Panc1 (cell line): ENCODE measurements at regions not wholly inside any gene's neighbourhood (a gene's known extent, or its start where the extent isn't known, plus 50 kb on each side); places are given as distances from the start of the nearest gene placed in this dataset.

Experiments used
- ATAC-seq: fragments of 200-7000 bp; cut with Tn5 transposase; 2 replicates; pipeline ENCODE4 v1.9.1; 2020; ENCODE audit warnings: mild to moderate bottlenecking, moderate library complexity
- BruUV-seq: library from RNA; stranded (reverse); fragments of 400-500 nt; replicated peaks from 2 replicates; lab custom pipeline; 2021; lab: Mats Ljungman, UMichigan
- CTCF ChIA-PET: fragments of 300-600 bp; sonication (Branson Sonifier 250); formaldehyde crosslinking; loops from one replicate; lab custom pipeline; 2022; ENCODE audit warnings: antibody characterized with exemption; lab: Charles Lee
- POLR2A ChIA-PET: fragments of 300-600 bp; sonication (Branson Sonifier 250); formaldehyde crosslinking; loops from one replicate; lab custom pipeline; 2022; ENCODE audit warnings: antibody characterized with exemption; lab: Charles Lee
- DNase-seq: peaks from one replicate; pipeline ENCODE4 v3.0.0-alpha.2; 2010; ENCODE audit warnings: low read depth, low spot score
- H3K27ac ChIP-seq: 2 replicates; pipeline ENCODE4 v1.5.1; 2011; ENCODE audit warnings: mild to moderate bottlenecking, low read length, inconsistent platforms
- H3K27me3 ChIP-seq: fragments of 200-500 bp; sonication (Bioruptor generic); 2 replicates; pipeline ENCODE4 v1.6.0; 2014; ENCODE audit warnings: low read length, inconsistent platforms; ENCODE audit not compliant: control insufficient read depth, insufficient read depth
- H3K36me3 ChIP-seq: fragments of 200-500 bp; sonication (Bioruptor generic); 2 replicates; pipeline ENCODE4 v1.5.1; 2014; ENCODE audit warnings: inconsistent platforms, mild to moderate bottlenecking, low read length, moderate library complexity; ENCODE audit not compliant: control insufficient read depth, insufficient read depth
- H3K4me1 ChIP-seq: 2 replicates; pipeline ENCODE4 v1.5.1; 2011; ENCODE audit warnings: inconsistent platforms, mild to moderate bottlenecking, low read length, moderate library complexity; ENCODE audit not compliant: control insufficient read depth, insufficient read depth
- H3K4me3 ChIP-seq, 2 experiments: 2 replicates each; pipeline ENCODE4 v1.5.1; 2011 to 2012; ENCODE audit warnings: low read depth in 2 of 2, low read length in 2 of 2, mild to moderate bottlenecking in 2 of 2, inconsistent platforms in 1 of 2, moderate library complexity in 1 of 2
- H3K9me3 ChIP-seq: fragments of 200-500 bp; sonication (Bioruptor generic); 2 replicates; pipeline ENCODE4 v1.5.1; 2014; ENCODE audit warnings: low read depth, mild to moderate bottlenecking, inconsistent platforms, low read length, moderate library complexity; ENCODE audit not compliant: control insufficient read depth, insufficient read depth
- POLR2AphosphoS5 ChIP-seq: IDR thresholded peaks from 2 replicates; pipeline ENCODE4 v1.6.1; 2012; ENCODE audit warnings: mild to moderate bottlenecking, low read depth, low read length, moderate library complexity
- SIN3A ChIP-seq: IDR thresholded peaks from 2 replicates; pipeline ENCODE4 v1.6.1; 2012; ENCODE audit warnings: low read depth, mild to moderate bottlenecking, low read length, moderate library complexity, borderline replicate concordance; ENCODE audit not compliant: insufficient read depth
- TCF7L2 ChIP-seq: IDR thresholded peaks from 2 replicates; pipeline ENCODE4 v1.6.1; 2011; ENCODE audit warnings: mild to moderate bottlenecking, low read depth, low read length, inconsistent platforms
- in situ Hi-C: cut with HindIII; loops from 2 replicates; pipeline ENCODE4 v1.10.0; 2016; ENCODE audit warnings: low sequenced_read_pairs, low pct_unique_long_range_greater_than_20kb
- intact Hi-C: fragments of 100-400 bp; cut with micrococcal nuclease; formaldehyde crosslinking; loops from one replicate; pipeline ENCODE4 v1.10.0; 2022; ENCODE audit not compliant: unreplicated experiment
- TF ChIP-seq, protein P1 (sequence below): fragments of 450-650 bp; IDR thresholded peaks from 2 replicates; pipeline ENCODE4 v1.5.1; 2017; ENCODE audit warnings: mild to moderate bottlenecking
- TF ChIP-seq, protein P2 (sequence below), 2 experiments: IDR thresholded peaks; 2 replicates each; pipeline ENCODE4 v1.6.1; 2011 to 2012; ENCODE audit warnings: low read depth in 2 of 2, control low read depth in 1 of 2, low read length in 1 of 2, mild to moderate bottlenecking in 1 of 2, moderate library complexity in 1 of 2; ENCODE audit not compliant: insufficient read depth in 1 of 2

DNA sequence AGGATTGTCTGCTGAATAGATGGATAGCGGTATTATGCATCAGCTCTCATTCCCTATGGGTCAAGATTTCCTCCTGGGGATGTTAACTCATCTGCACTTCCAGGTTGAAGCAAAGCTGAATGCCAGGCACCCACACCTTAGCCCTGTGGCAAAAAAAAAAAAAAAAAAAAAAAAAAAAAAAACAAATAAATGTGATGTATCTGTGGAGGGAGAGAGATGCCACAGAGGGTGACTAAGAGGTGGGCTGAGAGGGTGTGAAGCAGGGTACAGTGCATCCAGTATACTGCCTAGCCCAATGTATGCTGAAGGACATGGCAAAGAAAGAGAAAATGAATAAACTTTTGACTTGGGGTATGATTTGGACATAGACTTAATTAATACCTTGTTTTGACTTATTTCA, 91.4 kb downstream of the COPS8 start:
- H3K4me3 ChIP-seq = no peak overlapping the region
- DNase-seq (no peak), ATAC-seq (no peak)
- H3K36me3 ChIP-seq = no peaks in the 10 kb centered on the region
- H3K27ac ChIP-seq = peak overlapping the region; percentile 84
- ChIA-PET POLR2A (no interaction called here), CTCF (interaction anchor here (0.7 kb wide), 1 partner anchor 107 kb away, joined by 3 read pairs; no protein-coding TSS in a partner anchor)
- no peaks in the 10 kb centered on the region for H3K27me3 ChIP-seq
- H3K9me3 ChIP-seq = peaks cover 10% of the 10 kb centered on the region; the same call in 1 of the 2 replicates
- BruUV-seq = no TSS peak
- intact Hi-C loops (no loop called here), in situ Hi-C loops (no loop called here)
- TF ChIP-seq SIN3A (no peak), POLR2AphosphoS5 (no peak), TCF7L2 (no peak)
- TF ChIP-seq, protein P1, sequence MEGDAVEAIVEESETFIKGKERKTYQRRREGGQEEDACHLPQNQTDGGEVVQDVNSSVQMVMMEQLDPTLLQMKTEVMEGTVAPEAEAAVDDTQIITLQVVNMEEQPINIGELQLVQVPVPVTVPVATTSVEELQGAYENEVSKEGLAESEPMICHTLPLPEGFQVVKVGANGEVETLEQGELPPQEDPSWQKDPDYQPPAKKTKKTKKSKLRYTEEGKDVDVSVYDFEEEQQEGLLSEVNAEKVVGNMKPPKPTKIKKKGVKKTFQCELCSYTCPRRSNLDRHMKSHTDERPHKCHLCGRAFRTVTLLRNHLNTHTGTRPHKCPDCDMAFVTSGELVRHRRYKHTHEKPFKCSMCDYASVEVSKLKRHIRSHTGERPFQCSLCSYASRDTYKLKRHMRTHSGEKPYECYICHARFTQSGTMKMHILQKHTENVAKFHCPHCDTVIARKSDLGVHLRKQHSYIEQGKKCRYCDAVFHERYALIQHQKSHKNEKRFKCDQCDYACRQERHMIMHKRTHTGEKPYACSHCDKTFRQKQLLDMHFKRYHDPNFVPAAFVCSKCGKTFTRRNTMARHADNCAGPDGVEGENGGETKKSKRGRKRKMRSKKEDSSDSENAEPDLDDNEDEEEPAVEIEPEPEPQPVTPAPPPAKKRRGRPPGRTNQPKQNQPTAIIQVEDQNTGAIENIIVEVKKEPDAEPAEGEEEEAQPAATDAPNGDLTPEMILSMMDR = no peak
- TF ChIP-seq, protein P2, sequence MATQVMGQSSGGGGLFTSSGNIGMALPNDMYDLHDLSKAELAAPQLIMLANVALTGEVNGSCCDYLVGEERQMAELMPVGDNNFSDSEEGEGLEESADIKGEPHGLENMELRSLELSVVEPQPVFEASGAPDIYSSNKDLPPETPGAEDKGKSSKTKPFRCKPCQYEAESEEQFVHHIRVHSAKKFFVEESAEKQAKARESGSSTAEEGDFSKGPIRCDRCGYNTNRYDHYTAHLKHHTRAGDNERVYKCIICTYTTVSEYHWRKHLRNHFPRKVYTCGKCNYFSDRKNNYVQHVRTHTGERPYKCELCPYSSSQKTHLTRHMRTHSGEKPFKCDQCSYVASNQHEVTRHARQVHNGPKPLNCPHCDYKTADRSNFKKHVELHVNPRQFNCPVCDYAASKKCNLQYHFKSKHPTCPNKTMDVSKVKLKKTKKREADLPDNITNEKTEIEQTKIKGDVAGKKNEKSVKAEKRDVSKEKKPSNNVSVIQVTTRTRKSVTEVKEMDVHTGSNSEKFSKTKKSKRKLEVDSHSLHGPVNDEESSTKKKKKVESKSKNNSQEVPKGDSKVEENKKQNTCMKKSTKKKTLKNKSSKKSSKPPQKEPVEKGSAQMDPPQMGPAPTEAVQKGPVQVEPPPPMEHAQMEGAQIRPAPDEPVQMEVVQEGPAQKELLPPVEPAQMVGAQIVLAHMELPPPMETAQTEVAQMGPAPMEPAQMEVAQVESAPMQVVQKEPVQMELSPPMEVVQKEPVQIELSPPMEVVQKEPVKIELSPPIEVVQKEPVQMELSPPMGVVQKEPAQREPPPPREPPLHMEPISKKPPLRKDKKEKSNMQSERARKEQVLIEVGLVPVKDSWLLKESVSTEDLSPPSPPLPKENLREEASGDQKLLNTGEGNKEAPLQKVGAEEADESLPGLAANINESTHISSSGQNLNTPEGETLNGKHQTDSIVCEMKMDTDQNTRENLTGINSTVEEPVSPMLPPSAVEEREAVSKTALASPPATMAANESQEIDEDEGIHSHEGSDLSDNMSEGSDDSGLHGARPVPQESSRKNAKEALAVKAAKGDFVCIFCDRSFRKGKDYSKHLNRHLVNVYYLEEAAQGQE (IDR thresholded peaks at IDR 0.05; ENCODE audit: insufficient read depth in 1 of 2, low read depth in 2 of 2, low read length in 1 of 2) = no peak
- H3K4me1 ChIP-seq = peaks cover 19% of the 10 kb centered on the region

DNA sequence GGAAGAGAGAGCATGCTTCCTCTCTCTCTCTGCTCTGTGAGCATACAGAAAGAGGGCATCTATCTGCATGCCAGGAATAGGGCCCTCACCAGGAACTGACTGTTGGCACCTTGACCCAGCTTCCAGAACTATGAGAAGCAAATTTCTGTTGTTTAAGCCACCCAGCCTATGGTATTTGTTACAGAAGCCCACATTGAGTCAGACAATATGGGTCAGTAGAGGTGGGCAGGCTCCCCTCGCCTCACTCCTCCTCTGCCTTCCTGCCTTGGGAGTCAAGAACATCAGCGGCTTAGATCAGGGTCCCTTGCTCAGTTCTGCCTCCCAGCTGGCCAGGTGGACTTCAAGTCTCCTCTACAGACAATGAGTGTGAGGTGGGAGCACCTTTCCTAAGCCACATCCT, 92.3 kb downstream of the COPS8 start:
- intact Hi-C loops = no loop called here
- no TSS peak for BruUV-seq
- ATAC-seq (peak; percentile 40; the same call in 1 of the 2 replicates), DNase-seq (no peak)
- Histone ChIP-seq H3K4me3 (no peak overlapping the region), H3K27me3 (no peaks in the 10 kb centered on the region), H3K9me3 (peaks cover 10% of the 10 kb centered on the region; the same call in 1 of the 2 replicates), H3K4me1 (peaks cover 15% of the 10 kb centered on the region), H3K27ac (peak overlapping the region; percentile 84), H3K36me3 (no peaks in the 10 kb centered on the region)
- in situ Hi-C loops = no loop called here
- ChIA-PET CTCF (interaction anchor here (0.7 kb wide), 1 partner anchor 106 kb away, joined by 3 read pairs; no protein-coding TSS in a partner anchor), POLR2A (no interaction called here)
- TF ChIP-seq, protein P2 (IDR thresholded peaks at IDR 0.05; ENCODE audit: insufficient read depth in 1 of 2, low read depth in 2 of 2, low read length in 1 of 2) = no peak
- TF ChIP-seq POLR2AphosphoS5 = no peak
- no peak for TF ChIP-seq SIN3A
- TF ChIP-seq TCF7L2 = no peak
- TF ChIP-seq, protein P1 = no peak
